GM20000 (cell line): ENCODE measurements at regions not wholly inside any gene's neighbourhood (a gene's known extent, or its start where the extent isn't known, plus 50 kb on each side); places are given as distances from the start of the nearest gene placed in this dataset.

Experiments used
- DNase-seq: peaks from one replicate; pipeline ENCODE4 v3.0.0; 2012; ENCODE audit warnings: low spot score
- TF ChIP-seq, protein P1 (sequence below): IDR thresholded peaks from 2 replicates; pipeline ENCODE4 v1.5.1; 2012; ENCODE audit warnings: mild to moderate bottlenecking, control low read depth; ENCODE audit errors: extremely low read depth, missing control alignments

DNA sequence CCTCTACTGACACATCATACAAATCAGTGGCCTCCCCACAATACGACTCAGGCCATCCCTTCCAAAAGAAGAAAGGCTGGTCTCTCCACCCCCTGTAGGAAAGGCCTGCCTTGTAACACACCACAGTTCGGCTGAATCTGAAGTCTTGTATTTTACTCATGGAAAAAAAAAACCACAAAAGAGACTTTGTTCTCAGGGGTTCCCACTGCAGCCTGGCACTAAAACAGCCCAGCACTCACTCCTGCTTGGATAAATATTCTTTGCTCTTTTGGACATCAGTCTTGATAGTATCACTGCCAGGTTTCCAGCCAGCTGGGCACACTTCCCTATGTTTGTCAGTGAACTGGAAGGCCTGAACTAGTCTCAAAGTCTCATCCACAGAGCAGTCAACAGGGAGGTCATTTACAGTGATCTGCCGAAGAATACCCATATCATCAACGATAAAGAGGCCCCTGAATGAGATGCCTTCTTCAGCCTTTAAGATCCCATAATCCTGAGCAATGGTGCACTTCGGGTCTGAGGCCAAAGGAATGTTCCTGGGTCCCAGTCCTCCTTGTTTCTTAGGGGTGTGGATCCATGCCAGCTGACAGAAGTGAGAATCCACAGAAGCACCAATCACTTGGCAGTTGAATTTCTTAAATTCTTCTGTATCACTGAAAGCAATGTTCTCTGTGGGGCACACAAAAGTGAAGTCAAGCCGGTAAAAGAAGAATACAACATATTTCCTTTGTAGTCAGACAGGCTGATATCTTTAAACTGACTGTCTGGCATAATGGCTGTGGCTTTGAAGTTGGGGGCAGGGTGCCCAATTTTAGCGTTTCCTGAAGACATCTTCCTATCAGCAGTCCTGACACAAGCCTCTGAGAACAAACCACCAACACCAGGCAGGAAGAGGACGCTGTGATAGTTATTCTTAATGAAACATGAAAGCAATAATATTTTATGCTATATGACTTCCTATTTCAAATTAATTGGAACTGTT lies 198.1 kb downstream of the LURAP1L start:
- TF ChIP-seq, protein P1, sequence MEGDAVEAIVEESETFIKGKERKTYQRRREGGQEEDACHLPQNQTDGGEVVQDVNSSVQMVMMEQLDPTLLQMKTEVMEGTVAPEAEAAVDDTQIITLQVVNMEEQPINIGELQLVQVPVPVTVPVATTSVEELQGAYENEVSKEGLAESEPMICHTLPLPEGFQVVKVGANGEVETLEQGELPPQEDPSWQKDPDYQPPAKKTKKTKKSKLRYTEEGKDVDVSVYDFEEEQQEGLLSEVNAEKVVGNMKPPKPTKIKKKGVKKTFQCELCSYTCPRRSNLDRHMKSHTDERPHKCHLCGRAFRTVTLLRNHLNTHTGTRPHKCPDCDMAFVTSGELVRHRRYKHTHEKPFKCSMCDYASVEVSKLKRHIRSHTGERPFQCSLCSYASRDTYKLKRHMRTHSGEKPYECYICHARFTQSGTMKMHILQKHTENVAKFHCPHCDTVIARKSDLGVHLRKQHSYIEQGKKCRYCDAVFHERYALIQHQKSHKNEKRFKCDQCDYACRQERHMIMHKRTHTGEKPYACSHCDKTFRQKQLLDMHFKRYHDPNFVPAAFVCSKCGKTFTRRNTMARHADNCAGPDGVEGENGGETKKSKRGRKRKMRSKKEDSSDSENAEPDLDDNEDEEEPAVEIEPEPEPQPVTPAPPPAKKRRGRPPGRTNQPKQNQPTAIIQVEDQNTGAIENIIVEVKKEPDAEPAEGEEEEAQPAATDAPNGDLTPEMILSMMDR, result no peak
- DNase-seq, result no peak

DNA sequence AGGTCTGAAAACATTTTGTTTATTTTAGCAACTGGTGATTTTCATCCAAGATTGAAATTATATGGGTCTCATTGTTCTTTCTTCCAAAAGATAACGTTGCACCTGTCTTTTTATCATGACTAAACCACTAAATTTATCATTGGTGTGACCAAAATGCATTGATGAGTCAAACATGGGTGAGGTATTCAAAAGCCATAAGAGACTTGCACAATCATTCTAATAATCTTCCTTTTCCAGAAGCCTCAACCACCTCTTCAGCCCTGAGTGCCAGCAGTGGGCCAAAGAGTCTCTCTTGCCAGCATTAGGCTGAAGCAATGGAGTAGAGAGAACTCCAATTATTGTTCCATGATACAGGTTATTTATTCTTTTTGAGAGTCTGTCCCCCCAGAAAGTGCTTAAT lies 198.9 kb downstream of the LURAP1L start:
- TF ChIP-seq, protein P1, result no peak
- no peak for DNase-seq

DNA sequence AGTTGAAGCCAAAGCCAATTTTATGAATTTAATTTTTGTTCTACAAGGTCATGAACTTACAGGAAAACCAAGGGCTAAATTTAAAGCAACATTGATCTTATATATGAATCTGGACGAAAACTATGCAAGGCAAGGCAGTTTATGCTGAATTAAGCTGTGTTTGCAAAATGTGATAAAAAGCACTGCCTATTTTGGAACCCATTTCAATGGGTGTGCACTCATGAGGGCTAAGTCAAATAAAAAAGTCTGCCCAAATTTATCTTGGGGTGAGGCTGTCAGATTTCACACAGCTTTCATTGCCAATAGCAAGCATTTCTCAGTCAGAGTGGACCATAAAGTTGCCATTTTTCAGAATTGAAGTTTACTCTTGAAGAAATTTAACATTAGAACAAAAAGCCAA lies 199.9 kb downstream of the LURAP1L start:
- no peak for DNase-seq
- TF ChIP-seq, protein P1, result no peak

DNA sequence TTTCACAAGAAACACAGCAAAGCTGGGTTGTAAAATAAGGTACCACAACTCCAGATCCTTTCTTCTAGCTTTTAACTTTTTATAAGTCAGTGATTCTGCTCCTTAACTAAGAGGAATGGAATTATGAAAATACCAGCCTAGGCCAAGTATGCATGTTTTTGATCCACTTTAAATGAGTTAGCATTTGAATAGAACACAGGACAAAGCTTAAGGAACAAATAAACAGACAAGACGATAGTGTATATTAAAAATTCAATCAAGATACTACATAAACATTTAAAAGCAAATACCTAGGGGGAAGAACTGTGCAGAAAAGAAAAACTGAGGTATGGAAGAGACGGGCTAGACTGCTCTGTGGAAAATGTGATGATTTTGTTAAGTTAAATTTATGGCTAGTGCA lies 200.7 kb downstream of the LURAP1L start:
- no peak for DNase-seq
- TF ChIP-seq, protein P1, result no peak

DNA sequence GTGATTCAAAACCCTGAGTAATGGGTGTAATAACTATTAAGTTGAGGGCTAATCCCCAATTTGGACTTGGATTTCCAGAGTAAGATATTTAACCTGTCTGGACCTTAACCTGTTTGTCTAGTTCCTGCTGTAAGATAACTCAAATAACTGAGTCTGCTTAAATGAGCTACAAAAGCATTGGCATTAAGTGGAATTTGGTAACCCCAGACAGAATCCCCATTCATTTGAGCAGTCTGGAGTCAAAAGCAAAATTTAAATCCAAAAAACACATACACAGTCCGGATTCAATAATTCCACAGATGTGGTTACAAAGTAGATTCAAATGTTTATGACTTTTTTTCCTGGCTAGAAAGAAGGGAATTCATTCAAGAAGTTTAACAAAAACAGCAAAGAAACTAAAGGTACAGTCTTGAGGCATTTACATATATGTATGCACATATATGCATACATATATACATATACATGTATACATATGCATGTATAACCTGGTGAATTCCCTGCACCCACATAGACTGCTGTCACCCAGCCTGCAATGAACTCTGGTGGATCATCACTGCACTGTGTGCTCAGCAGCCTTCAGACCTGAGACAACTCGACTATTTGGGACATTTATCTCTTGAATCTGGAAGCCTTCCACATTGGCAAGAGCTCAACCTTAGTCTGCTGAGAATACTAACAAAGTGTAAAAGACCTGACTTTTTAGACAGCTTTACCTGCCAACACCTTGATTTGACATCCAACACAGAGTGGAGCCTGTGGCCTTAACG lies 205.4 kb downstream of the LURAP1L start:
- TF ChIP-seq, protein P1, result no peak
- no peak for DNase-seq

DNA sequence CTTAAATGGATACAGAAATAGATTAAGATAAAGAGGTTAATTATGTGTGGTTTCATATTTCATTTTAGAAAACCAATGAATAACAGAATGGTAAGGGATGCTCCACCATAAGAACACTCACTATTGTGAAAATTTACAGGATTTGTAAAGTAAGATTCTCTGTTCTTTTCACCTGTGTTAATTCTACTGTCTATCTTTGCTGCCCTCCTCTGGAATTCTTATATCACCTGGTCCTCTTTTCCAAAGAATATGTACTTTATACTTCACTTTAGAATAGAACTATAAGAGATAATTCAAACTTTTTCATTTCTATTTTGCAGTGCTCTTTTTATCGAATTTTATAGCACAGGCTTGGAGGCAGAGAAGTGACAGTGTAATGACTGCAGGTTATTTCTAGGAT lies 213.4 kb downstream of the LURAP1L start:
- TF ChIP-seq, protein P1, result no peak
- DNase-seq, result no peak

DNA sequence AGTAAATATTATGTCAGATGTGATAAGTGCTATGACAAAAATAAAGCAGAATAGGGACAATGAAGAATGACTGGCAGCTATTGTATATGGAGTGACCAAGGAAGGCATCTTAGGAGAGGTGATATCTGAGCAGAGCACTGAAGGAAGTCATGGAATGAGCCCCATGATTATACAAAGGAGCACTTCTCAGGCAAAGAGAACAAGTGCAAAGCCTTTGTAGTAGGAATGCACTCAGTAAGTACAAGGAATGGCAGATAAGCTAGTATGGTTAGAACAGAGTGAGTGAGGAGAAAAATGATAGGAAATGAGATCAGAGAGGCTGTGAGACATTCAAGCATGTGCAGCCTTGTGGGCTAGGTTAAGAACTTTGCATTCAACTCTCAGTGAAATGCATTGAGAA lies 214.8 kb downstream of the LURAP1L start:
- TF ChIP-seq, protein P1, result no peak
- DNase-seq, result no peak
